ENCODE measurements at regions not wholly inside any gene's neighbourhood (a gene's known extent, or its start where the extent isn't known, plus 50 kb on each side); places are given as distances from the start of the nearest gene placed in this dataset.

DNA sequence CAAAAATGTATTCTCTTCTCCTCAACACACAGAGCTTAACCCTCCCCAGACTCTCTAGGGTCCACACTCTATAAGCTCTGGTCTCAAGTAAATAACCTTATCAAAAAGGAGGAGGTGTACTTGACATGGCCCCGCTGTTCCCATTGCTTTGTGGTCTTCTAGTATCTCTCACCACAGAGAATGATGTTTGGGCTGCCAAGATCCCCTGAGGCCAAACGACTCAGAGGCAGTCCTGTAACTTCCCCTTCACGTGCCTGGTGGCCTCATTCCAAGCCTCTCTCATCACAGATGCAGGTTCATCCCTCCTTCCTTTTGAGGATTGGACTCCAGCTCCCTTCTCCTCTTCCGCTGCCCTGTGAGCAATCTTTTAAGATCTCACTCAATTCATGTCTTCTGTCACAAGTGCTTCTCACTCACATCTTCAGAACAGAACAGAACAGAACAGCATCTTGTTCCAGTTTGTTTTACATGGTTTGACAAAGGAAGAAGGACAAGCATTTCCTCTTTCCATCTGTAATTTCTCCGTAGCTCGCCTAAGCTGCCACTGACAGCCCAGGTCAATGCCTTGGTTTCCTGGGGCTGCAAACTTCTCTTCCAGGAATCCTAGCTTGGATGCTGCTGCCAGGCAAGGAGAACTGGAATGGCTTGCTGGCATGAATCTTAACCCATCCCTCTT lies 541.5 kb downstream of the CD83 start:
- no peaks in the 10 kb centered on the region for H3K36me3 ChIP-seq (ENCODE audit: control insufficient read depth, insufficient read depth, low read length)
- intact Hi-C loops (cut with micrococcal nuclease; ENCODE audit: unreplicated experiment) (no loop called here), in situ Hi-C loops (cut with HindIII; ENCODE audit: low pct_unique_long_range_greater_than_20kb, low sequenced_read_pairs) (no loop called here)
- no peak overlapping the region for H3K4me3 ChIP-seq (ENCODE audit: low read depth in 2 of 2, low read length in 2 of 2)
- no peak for ATAC-seq
- H3K4me1 ChIP-seq (ENCODE audit: control insufficient read depth, insufficient read depth, low read length): no peaks in the 10 kb centered on the region
- H3K9me3 ChIP-seq (ENCODE audit: control insufficient read depth, insufficient read depth, low read depth, low read length): no peaks in the 10 kb centered on the region
- no peak for DNase-seq (ENCODE audit: low read depth, low spot score)
- POLR2A ChIA-PET: no interaction called here
- no TSS peak for BruUV-seq (replicated peaks)
- CTCF ChIA-PET: no interaction called here
- peaks cover 8% of the 10 kb centered on the region for H3K27me3 ChIP-seq (ENCODE audit: control insufficient read depth, insufficient read depth, low read length)
- no peak for TF ChIP-seq REST (IDR thresholded peaks at IDR 0.05; ENCODE audit: insufficient read depth in 1 of 2, low read depth in 2 of 2, low read length in 1 of 2)
- TF ChIP-seq, protein P1, sequence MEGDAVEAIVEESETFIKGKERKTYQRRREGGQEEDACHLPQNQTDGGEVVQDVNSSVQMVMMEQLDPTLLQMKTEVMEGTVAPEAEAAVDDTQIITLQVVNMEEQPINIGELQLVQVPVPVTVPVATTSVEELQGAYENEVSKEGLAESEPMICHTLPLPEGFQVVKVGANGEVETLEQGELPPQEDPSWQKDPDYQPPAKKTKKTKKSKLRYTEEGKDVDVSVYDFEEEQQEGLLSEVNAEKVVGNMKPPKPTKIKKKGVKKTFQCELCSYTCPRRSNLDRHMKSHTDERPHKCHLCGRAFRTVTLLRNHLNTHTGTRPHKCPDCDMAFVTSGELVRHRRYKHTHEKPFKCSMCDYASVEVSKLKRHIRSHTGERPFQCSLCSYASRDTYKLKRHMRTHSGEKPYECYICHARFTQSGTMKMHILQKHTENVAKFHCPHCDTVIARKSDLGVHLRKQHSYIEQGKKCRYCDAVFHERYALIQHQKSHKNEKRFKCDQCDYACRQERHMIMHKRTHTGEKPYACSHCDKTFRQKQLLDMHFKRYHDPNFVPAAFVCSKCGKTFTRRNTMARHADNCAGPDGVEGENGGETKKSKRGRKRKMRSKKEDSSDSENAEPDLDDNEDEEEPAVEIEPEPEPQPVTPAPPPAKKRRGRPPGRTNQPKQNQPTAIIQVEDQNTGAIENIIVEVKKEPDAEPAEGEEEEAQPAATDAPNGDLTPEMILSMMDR (IDR thresholded peaks at IDR 0.05): no peak
- no peak for TF ChIP-seq TCF7L2 (IDR thresholded peaks at IDR 0.05; ENCODE audit: low read depth, low read length)
- no peak for TF ChIP-seq SIN3A (IDR thresholded peaks at IDR 0.05; ENCODE audit: borderline replicate concordance, insufficient read depth, low read depth, low read length)
- TF ChIP-seq POLR2AphosphoS5 (IDR thresholded peaks at IDR 0.05; ENCODE audit: low read depth, low read length): no peak
- no peak overlapping the region for H3K27ac ChIP-seq (ENCODE audit: low read length)

DNA sequence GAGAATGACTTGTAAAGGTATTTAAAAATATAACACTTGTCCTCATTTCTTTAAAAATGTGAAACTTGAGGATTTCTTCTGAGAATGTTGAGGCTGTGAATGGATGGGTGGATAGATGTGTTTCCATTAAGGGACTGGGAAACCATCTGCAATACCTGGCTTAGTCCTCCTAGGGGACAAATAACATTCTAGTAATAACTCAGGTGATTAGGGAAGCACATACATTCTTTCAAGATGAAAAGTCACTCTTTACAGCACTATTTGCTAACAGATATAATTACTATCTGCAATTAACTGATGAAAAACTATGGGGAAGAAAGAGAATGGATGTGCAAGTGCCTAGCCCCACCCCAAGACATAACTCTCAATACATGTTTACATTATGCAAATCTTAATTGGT lies 542.3 kb downstream of the CD83 start:
- no peak overlapping the region for H3K27ac ChIP-seq (ENCODE audit: low read length)
- no peak overlapping the region for H3K4me3 ChIP-seq (ENCODE audit: low read depth in 2 of 2, low read length in 2 of 2)
- H3K4me1 ChIP-seq (ENCODE audit: control insufficient read depth, insufficient read depth, low read length): no peaks in the 10 kb centered on the region
- peaks cover 7% of the 10 kb centered on the region; the same call in 1 of the 2 replicates for H3K27me3 ChIP-seq (ENCODE audit: control insufficient read depth, insufficient read depth, low read length)
- ATAC-seq: no peak
- POLR2A ChIA-PET: interaction anchor here (0.7 kb wide), 1 partner anchor 105 kb away, joined by 5 read pairs; no protein-coding TSS in a partner anchor
- H3K36me3 ChIP-seq (ENCODE audit: control insufficient read depth, insufficient read depth, low read length): no peaks in the 10 kb centered on the region
- H3K9me3 ChIP-seq (ENCODE audit: control insufficient read depth, insufficient read depth, low read depth, low read length): no peaks in the 10 kb centered on the region
- intact Hi-C loops (cut with micrococcal nuclease; ENCODE audit: unreplicated experiment) (no loop called here), in situ Hi-C loops (cut with HindIII; ENCODE audit: low pct_unique_long_range_greater_than_20kb, low sequenced_read_pairs) (no loop called here)
- DNase-seq (ENCODE audit: low read depth, low spot score): no peak
- no TSS peak for BruUV-seq (replicated peaks)
- CTCF ChIA-PET: no interaction called here
- TF ChIP-seq SIN3A (IDR thresholded peaks at IDR 0.05; ENCODE audit: borderline replicate concordance, insufficient read depth, low read depth, low read length): no peak
- TF ChIP-seq, protein P1 (IDR thresholded peaks at IDR 0.05): no peak
- no peak for TF ChIP-seq POLR2AphosphoS5 (IDR thresholded peaks at IDR 0.05; ENCODE audit: low read depth, low read length)
- no peak for TF ChIP-seq TCF7L2 (IDR thresholded peaks at IDR 0.05; ENCODE audit: low read depth, low read length)
- no peak for TF ChIP-seq REST (IDR thresholded peaks at IDR 0.05; ENCODE audit: insufficient read depth in 1 of 2, low read depth in 2 of 2, low read length in 1 of 2)
